HuH-7 (cell line): ENCODE measurements at regions not wholly inside any gene's neighbourhood (a gene's known extent, or its start where the extent isn't known, plus 50 kb on each side); places are given as distances from the start of the nearest gene placed in this dataset.
"Not testable (repeated sequence)": the region's sequence is repeated elsewhere in the genome, so short reads cannot be mapped to it uniquely, and the experiment has no call there.

Experiments used
- DNase-seq: peaks from one replicate; pipeline ENCODE4 v3.0.0; 2011; ENCODE audit warnings: low spot score

DNA sequence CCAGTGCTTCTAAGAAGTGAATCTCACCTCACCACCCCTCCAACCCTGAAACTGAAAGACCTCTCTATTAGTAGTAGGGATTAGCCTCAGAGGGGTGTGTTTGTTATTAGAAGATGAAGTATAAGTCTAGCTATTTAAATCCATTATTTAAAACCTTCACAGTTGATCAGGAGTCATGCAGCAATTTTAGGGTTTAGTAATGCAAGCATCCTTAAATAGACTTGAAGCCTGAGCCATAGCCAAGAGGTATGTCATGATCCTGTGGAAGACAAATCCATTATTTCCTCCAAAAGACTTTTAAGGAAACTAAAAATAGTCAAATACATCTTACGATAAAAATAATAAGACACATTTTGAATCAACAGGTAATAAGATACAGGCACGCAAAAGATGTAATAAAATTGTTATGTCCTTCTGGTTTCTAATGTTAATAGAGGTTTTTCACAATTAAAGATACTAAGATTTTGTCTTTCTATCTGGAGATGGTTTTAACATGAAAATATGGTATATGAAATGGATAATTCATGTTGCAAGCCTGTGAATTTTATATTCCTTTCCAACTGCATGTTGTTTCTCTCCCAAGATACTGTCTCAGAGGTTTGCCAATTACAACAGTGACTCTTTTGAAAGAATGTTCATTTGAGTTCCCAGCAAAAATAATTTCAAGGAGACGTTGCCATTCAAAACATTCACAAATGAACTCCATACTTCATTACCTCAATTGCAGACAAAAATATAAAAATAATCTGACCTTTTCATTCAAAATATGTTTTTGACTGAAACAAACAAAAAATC is 68.0 kb downstream of the LUZP4 start:
- no peak for DNase-seq

- DNase-seq, result not testable (repeated sequence)
These were observed 70.0 kb downstream of the LUZP4 start for GRCh38 chrX:115359508-115359907.

DNA sequence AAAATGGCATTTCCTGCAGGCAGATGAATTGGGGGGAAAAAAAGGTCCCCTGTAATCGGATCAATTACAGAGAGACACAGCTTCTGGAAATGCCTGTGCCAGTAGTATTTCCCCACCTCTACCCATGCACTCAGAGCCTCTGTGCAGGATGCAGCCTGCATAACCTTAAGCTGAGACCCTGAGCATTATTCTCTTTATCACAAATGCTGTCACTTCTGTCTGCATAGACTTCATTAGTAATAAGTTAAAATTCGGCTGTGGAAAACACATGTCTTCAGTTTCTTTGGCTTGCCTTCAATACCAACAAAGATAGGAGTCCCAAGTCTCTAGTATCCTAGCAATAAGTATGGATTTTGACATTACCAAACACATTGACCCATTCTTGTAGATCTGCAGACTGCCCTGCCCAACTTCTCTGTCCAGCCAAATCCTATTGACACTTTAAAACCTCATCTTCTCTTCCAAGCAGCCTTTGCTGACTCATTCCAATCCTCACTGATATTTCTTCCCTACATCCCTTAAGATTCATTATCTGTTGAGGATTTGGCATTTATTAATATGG is 70.8 kb downstream of the LUZP4 start:
- no peak for DNase-seq

- DNase-seq, result no peak
These were observed 73.0 kb downstream of the LUZP4 start for GRCh38 chrX:115362334-115363095.

DNA sequence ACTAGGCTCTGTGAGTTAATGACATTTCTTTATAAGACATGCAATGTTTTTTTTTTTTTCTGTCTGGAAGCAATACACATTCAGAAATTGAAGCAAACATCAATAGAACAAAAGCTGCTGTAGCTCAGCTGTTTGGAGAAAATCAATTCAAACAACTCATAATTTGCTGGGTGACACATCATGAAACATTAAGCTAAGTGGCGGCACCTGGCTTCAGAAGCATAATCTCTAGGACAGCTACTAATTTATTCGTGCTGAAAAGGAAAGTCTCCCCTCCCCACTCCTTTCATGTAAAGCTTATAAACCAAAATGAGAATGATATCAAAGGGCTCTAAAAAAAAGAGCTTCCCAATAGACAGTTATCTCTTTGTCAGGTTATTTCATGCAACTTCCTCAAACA is 73.9 kb downstream of the LUZP4 start:
- DNase-seq, result no peak

- no peak for DNase-seq
These were observed 74.4 kb downstream of the LUZP4 start for GRCh38 chrX:115363897-115364296.

DNA sequence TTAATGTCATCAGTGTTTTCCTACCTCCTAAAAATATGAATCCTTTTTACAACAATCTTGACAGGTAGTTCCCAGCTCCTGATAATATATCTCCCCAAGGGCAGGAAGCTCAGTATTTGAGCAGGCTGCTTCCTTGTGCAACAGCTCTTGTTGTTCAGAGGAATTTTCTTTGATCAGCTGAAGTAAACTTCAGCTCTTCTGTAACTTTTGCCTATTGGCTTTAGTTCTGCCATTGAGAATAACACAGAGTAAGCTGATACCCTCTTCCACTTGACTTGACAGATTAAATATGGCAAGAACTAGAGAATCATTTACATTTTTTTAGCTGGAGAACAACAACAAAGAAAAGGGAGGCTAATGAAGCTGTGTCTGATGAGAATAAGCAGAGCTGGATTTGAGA is 75.2 kb downstream of the LUZP4 start:
- DNase-seq, result no peak

DNA sequence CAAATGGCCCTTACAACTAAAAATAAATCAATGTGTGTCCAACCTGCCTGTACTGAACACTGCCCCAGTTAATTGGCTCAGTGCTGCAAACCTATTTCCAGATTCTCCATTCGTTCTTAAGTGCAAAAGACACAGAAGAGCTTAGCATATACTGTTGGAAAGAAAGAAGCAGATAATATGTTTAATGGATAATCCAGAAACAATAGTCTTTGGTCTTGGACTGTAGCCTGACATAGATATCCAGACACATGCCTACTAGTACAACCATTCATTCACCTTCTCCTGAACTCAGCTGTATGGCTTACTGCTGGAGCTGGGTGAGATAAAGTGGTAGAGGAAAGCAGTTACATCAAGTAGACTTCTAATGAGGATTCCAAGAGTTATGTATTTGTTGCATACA is 77.0 kb downstream of the LUZP4 start:
- no peak for DNase-seq

- DNase-seq, result no peak
These were observed 77.9 kb downstream of the LUZP4 start for GRCh38 chrX:115367455-115367854.

- no peak for DNase-seq
These were observed 78.4 kb downstream of the LUZP4 start for GRCh38 chrX:115367951-115368350.

GRCh38 chrX:115368876-115369275 is 79.4 kb downstream of the LUZP4 start:
- no peak for DNase-seq

DNA sequence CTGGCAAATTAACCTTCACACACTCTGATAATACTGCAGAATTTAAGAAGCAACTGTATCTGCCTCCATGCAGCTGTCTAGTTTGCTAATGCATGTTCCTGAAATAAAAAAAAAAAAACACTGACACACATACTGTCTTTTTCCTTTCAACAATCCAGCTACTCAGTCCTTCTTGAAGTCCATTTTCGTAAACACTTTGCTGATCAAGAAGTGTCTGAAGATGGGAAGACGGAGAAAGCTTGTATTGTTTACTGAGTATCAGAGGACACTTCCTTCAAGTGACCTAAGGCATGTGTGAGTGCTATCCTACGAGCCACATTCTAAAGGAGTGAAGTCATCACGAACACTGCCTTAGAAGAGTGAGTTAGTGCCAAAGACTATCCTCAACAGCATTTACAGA is 82.6 kb downstream of the LUZP4 start:
- no peak for DNase-seq

GRCh38 chrX:115373308-115373707 is 83.8 kb downstream of the LUZP4 start:
- no peak for DNase-seq

DNA sequence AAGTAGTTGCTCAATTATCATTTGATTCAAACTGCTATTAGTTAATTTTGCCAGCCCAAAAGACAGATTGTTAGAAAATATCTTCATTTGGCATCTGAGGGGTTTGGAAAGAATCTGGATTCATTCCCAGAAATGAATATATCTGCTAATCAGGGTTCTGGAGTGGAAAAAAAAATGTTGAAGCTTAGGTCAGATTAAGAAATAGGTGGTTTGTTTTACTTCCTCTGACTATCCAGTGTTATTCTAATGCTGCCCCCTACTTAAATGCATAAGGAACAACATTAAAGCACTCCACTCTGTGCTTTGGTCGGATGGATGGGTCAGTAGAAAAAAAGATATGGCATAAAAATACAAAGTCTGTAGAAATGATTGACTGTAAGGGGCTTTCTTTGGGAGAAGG is 89.0 kb downstream of the LUZP4 start:
- DNase-seq, result no peak

GRCh38 chrX:115387327-115387726 is 97.8 kb downstream of the LUZP4 start:
- DNase-seq, result no peak

GRCh38 chrX:115388879-115389278 is 99.4 kb downstream of the LUZP4 start:
- no peak for DNase-seq

DNA sequence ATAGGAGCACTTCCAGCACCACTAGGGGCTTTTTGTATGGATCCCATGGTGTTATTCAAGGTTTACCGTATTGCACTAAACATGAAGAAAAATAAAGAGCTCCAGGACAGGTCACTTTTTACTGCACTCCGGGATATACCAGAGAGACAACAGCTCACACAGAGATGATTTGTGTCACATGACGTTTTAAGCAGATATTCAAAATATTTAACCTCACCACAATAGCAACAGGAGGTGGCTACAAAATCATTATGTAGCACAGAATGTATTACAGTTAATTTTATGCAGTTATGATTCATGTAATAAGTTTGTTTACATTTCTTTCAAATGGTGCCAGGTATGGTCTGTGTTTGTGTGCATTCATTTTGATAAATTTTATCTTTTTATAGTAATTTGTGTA is 100.6 kb downstream of the LUZP4 start:
- DNase-seq, result no peak

- DNase-seq, result no peak
These were observed 102.5 kb downstream of the LUZP4 start for GRCh38 chrX:115392031-115392430.

GRCh38 chrX:115392871-115393270 is 103.4 kb downstream of the LUZP4 start:
- no peak for DNase-seq

DNA sequence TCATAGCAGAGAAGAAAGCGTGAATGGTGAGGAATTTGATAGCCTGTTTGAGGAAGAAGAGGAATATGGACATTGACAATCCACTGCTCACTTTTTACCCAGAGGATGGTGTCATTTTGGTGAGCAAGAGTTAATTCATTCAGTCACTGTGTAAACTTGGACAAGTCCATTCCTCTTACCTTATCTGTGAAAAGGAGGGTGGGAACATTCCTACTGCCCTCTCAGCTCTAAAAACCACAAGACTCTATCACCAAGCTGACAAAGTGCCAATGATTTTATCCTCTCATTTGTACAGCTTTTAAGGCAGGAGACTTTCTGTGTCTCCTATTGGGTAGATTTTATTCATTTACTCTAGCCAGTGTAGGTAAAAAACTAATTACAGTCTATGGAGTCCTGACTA is 103.8 kb downstream of the LUZP4 start:
- no peak for DNase-seq

DNA sequence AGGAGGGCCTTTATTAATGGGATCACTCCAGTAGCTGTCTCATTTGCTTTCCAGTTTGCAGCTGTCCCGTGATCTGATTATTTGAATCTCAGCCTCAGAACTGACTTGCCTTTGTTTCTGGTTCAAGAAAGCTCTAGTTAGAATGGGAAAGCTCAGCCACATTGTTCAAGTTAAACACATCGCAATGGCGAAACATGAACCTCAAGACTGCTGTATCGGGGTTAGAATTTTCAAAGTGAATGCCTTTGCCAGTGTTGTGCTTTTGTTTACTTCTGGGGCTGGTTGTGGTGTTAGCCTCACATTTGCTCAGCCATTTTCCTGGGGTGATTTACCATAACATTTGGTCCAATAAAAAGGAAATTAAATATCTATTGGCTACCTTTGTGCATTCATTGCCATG is 105.3 kb downstream of the LUZP4 start:
- DNase-seq, result not testable (repeated sequence)

- no peak for DNase-seq
These were observed 109.8 kb downstream of the LUZP4 start for GRCh38 chrX:115399306-115399705.

GRCh38 chrX:115400960-115401359 is 111.4 kb downstream of the LUZP4 start:
- no peak for DNase-seq
